ENCODE measurements at regions not wholly inside any gene's neighbourhood (a gene's known extent, or its start where the extent isn't known, plus 50 kb on each side); places are given as distances from the start of the nearest gene placed in this dataset.

GRCh38 chr3:14306142-14306541 lies 96.3 kb upstream of the SLC6A6 start:
- CTCF ChIA-PET, result no interaction called here
- Histone ChIP-seq H3K36me3 (ENCODE audit: insufficient read depth, low read length, poor library complexity, severe bottlenecking) (no peaks in the 10 kb centered on the region), H3K4me3 (ENCODE audit: low read depth, low read length, poor library complexity, severe bottlenecking) (no peak overlapping the region), H3K27me3 (replicated peaks; ENCODE audit: insufficient read depth, low read depth, low read length, poor library complexity) (peaks cover 13% of the 10 kb centered on the region), H3K9me3 (ENCODE audit: low read depth, low read length, poor library complexity, severe bottlenecking) (no peaks in the 10 kb centered on the region), H3K4me1 (ENCODE audit: insufficient read depth, low read length, poor library complexity, severe bottlenecking) (no peaks in the 10 kb centered on the region), H3K27ac (ENCODE audit: low read depth, low read length, poor library complexity, severe bottlenecking) (no peak overlapping the region)
- no peak for TF ChIP-seq EZH2 (IDR thresholded peaks at IDR 0.05; ENCODE audit: borderline replicate concordance, low read depth, low read length, poor library complexity, severe bottlenecking)
- TF ChIP-seq CTCF (conservative IDR thresholded peaks at IDR 0.05; ENCODE audit: low read depth, low read length), result no peak
- POLR2A ChIA-PET (ENCODE audit: low non-redundant PET), result no interaction called here
- DNase-seq (ENCODE audit: low spot score), result no peak
- BruUV-seq (replicated peaks), result no TSS peak
- intact Hi-C loops (cut with micrococcal nuclease; ENCODE audit: unreplicated experiment), result no loop called here

- Histone ChIP-seq H3K36me3 (ENCODE audit: insufficient read depth, low read length, poor library complexity, severe bottlenecking) (no peaks in the 10 kb centered on the region), H3K9me3 (ENCODE audit: low read depth, low read length, poor library complexity, severe bottlenecking) (no peaks in the 10 kb centered on the region), H3K27me3 (replicated peaks; ENCODE audit: insufficient read depth, low read depth, low read length, poor library complexity) (peaks cover 23% of the 10 kb centered on the region), H3K4me3 (ENCODE audit: low read depth, low read length, poor library complexity, severe bottlenecking) (no peak overlapping the region), H3K4me1 (ENCODE audit: insufficient read depth, low read length, poor library complexity, severe bottlenecking) (no peaks in the 10 kb centered on the region), H3K27ac (ENCODE audit: low read depth, low read length, poor library complexity, severe bottlenecking) (no peak overlapping the region)
- ChIA-PET POLR2A (ENCODE audit: low non-redundant PET) (no interaction called here), CTCF (no interaction called here)
- no peak for DNase-seq (ENCODE audit: low spot score)
- TF ChIP-seq EZH2 (IDR thresholded peaks at IDR 0.05; ENCODE audit: borderline replicate concordance, low read depth, low read length, poor library complexity, severe bottlenecking) (no peak), CTCF (conservative IDR thresholded peaks at IDR 0.05; ENCODE audit: low read depth, low read length) (no peak)
- no TSS peak for BruUV-seq (replicated peaks)
- intact Hi-C loops (cut with micrococcal nuclease; ENCODE audit: unreplicated experiment), result no loop called here
These were observed 94.6 kb upstream of the SLC6A6 start for GRCh38 chr3:14307656-14308302.

- Histone ChIP-seq H3K27me3 (replicated peaks; ENCODE audit: insufficient read depth, low read depth, low read length, poor library complexity) (peaks cover 56% of the 10 kb centered on the region), H3K27ac (ENCODE audit: low read depth, low read length, poor library complexity, severe bottlenecking) (no peak overlapping the region), H3K9me3 (ENCODE audit: low read depth, low read length, poor library complexity, severe bottlenecking) (no peaks in the 10 kb centered on the region), H3K4me1 (ENCODE audit: insufficient read depth, low read length, poor library complexity, severe bottlenecking) (no peaks in the 10 kb centered on the region), H3K36me3 (ENCODE audit: insufficient read depth, low read length, poor library complexity, severe bottlenecking) (no peaks in the 10 kb centered on the region), H3K4me3 (ENCODE audit: low read depth, low read length, poor library complexity, severe bottlenecking) (no peak overlapping the region)
- BruUV-seq (replicated peaks), result no TSS peak
- intact Hi-C loops (cut with micrococcal nuclease; ENCODE audit: unreplicated experiment), result no loop called here
- no peak for DNase-seq (ENCODE audit: low spot score)
- no peak for TF ChIP-seq CTCF (conservative IDR thresholded peaks at IDR 0.05; ENCODE audit: low read depth, low read length)
- TF ChIP-seq EZH2 (IDR thresholded peaks at IDR 0.05; ENCODE audit: borderline replicate concordance, low read depth, low read length, poor library complexity, severe bottlenecking), result no peak
- POLR2A ChIA-PET (ENCODE audit: low non-redundant PET), result no interaction called here
- CTCF ChIA-PET, result no interaction called here
These were observed 90.7 kb upstream of the SLC6A6 start for GRCh38 chr3:14311729-14312128.

Data from A673 (cell line).